ENCODE measurements at regions not wholly inside any gene's neighbourhood (a gene's known extent, or its start where the extent isn't known, plus 50 kb on each side); places are given as distances from the start of the nearest gene placed in this dataset.

GRCh38 chr9:86706391-86706790 is 240.9 kb downstream of the GAS1 start:
- TF ChIP-seq CTCF (IDR thresholded peaks at IDR 0.05) (no peak), POLR2A (IDR thresholded peaks at IDR 0.05) (no peak)
